ENCODE measurements at regions not wholly inside any gene's neighbourhood (a gene's known extent, or its start where the extent isn't known, plus 50 kb on each side); places are given as distances from the start of the nearest gene placed in this dataset.

DNA sequence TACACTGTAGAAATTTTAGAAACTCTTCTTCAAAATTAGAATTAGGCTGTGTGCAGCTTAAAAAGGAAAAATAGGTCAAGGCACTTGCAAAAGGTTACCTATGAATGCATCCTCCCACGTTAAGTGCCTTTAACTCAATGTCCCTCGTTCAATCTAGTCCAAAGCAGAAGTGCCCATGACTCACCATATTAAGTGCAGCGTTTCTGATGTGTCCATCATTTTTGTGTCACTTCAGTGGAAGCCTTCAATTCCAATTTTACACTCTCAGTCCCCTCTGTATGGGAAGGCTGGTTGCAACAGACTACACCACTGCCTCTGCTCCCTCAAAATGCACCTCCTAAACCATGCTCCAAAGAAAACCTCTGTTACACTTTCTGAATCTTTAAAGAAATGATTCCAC, 53.4 kb downstream of the FOXB1 start:
- no peak for TF ChIP-seq EZH2 (IDR thresholded peaks at IDR 0.05; ENCODE audit: low read length, missing control alignments)
- no peak for TF ChIP-seq CTCF (conservative IDR thresholded peaks at IDR 0.05 in 1 of 2, IDR thresholded peaks at IDR 0.05 in 1 of 2; ENCODE audit: low read depth in 1 of 2, low read length in 2 of 2)
- no peaks in the 10 kb centered on the region for H3K4me1 ChIP-seq (ENCODE audit: control insufficient read depth, extremely low read depth, insufficient read depth, low read length)

GRCh38 chr15:60059186-60059585, 55.1 kb downstream of the FOXB1 start:
- Histone ChIP-seq H4K20me1 (ENCODE audit: control insufficient read depth, extremely low read depth, insufficient read depth, low read length) (no peaks in the 10 kb centered on the region), H3K9me3 (ENCODE audit: control insufficient read depth, insufficient read depth, low read depth, low read length) (no peaks in the 10 kb centered on the region), H3K4me1 (ENCODE audit: control insufficient read depth, extremely low read depth, insufficient read depth, low read length) (no peaks in the 10 kb centered on the region), H3K27ac (ENCODE audit: insufficient read depth, low read length) (no peak overlapping the region), H3K4me2 (ENCODE audit: extremely low read depth, insufficient read depth, low read length) (no peak overlapping the region), H3K79me2 (ENCODE audit: control insufficient read depth, insufficient read depth, low read length) (no peaks in the 10 kb centered on the region), H3K4me3 (replicated peaks in 1 of 4; ENCODE audit: control extremely low read depth in 1 of 4, insufficient read depth in 1 of 4, low read depth in 3 of 4, low read length in 4 of 4) (no peak overlapping the region), H2AFZ (ENCODE audit: low read length) (no peak overlapping the region), H3K36me3 (ENCODE audit: control insufficient read depth, insufficient read depth, low read length) (no peaks in the 10 kb centered on the region), H3K27me3 (ENCODE audit: control insufficient read depth, insufficient read depth, low read length) (no peaks in the 10 kb centered on the region), H3K9ac (ENCODE audit: insufficient read depth, low read length) (no peak overlapping the region)
- no peak for TF ChIP-seq EZH2 (IDR thresholded peaks at IDR 0.05; ENCODE audit: low read length, missing control alignments)
- TF ChIP-seq CTCF (conservative IDR thresholded peaks at IDR 0.05 in 1 of 2, IDR thresholded peaks at IDR 0.05 in 1 of 2; ENCODE audit: low read depth in 1 of 2, low read length in 2 of 2): no peak
- no peak for DNase-seq (ENCODE audit: low read depth in 2 of 2)

More for the DNA sequence above, 53.4 kb downstream of the FOXB1 start:
- H3K79me2 ChIP-seq (ENCODE audit: control insufficient read depth, insufficient read depth, low read length): no peaks in the 10 kb centered on the region
- no peaks in the 10 kb centered on the region for H3K27me3 ChIP-seq (ENCODE audit: control insufficient read depth, insufficient read depth, low read length)
- H3K4me2 ChIP-seq (ENCODE audit: extremely low read depth, insufficient read depth, low read length): no peak overlapping the region
- no peak overlapping the region for H3K27ac ChIP-seq (ENCODE audit: insufficient read depth, low read length)
- H3K4me3 ChIP-seq (replicated peaks in 1 of 4; ENCODE audit: control extremely low read depth in 1 of 4, insufficient read depth in 1 of 4, low read depth in 3 of 4, low read length in 4 of 4): no peak overlapping the region
- no peak overlapping the region for H3K9ac ChIP-seq (ENCODE audit: insufficient read depth, low read length)
- H4K20me1 ChIP-seq (ENCODE audit: control insufficient read depth, extremely low read depth, insufficient read depth, low read length): no peaks in the 10 kb centered on the region
- no peak for DNase-seq (ENCODE audit: low read depth in 2 of 2)
- H2AFZ ChIP-seq (ENCODE audit: low read length): no peak overlapping the region
- H3K36me3 ChIP-seq (ENCODE audit: control insufficient read depth, insufficient read depth, low read length): no peaks in the 10 kb centered on the region
- no peaks in the 10 kb centered on the region for H3K9me3 ChIP-seq (ENCODE audit: control insufficient read depth, insufficient read depth, low read depth, low read length)

- no peak for DNase-seq (ENCODE audit: low read depth in 2 of 2)
Observed at GRCh38 chr15:60061758-60062157, 57.6 kb downstream of the FOXB1 start.

More at GRCh38 chr15:60061758-60062157, 57.6 kb downstream of the FOXB1 start:
- Histone ChIP-seq H3K4me3 (replicated peaks in 1 of 4; ENCODE audit: control extremely low read depth in 1 of 4, insufficient read depth in 1 of 4, low read depth in 3 of 4, low read length in 4 of 4) (no peak overlapping the region), H3K4me1 (ENCODE audit: control insufficient read depth, extremely low read depth, insufficient read depth, low read length) (no peaks in the 10 kb centered on the region), H2AFZ (ENCODE audit: low read length) (no peak overlapping the region), H3K79me2 (ENCODE audit: control insufficient read depth, insufficient read depth, low read length) (no peaks in the 10 kb centered on the region), H3K36me3 (ENCODE audit: control insufficient read depth, insufficient read depth, low read length) (no peaks in the 10 kb centered on the region), H3K27me3 (ENCODE audit: control insufficient read depth, insufficient read depth, low read length) (no peaks in the 10 kb centered on the region), H3K9ac (ENCODE audit: insufficient read depth, low read length) (no peak overlapping the region), H3K27ac (ENCODE audit: insufficient read depth, low read length) (no peak overlapping the region), H4K20me1 (ENCODE audit: control insufficient read depth, extremely low read depth, insufficient read depth, low read length) (no peaks in the 10 kb centered on the region), H3K4me2 (ENCODE audit: extremely low read depth, insufficient read depth, low read length) (no peak overlapping the region), H3K9me3 (ENCODE audit: control insufficient read depth, insufficient read depth, low read depth, low read length) (no peaks in the 10 kb centered on the region)
- TF ChIP-seq CTCF (conservative IDR thresholded peaks at IDR 0.05 in 1 of 2, IDR thresholded peaks at IDR 0.05 in 1 of 2; ENCODE audit: low read depth in 1 of 2, low read length in 2 of 2) (no peak), EZH2 (IDR thresholded peaks at IDR 0.05; ENCODE audit: low read length, missing control alignments) (no peak)

All from fibroblast of lung (primary cell).